Liver (tissue), 8 donors: ENCODE measurements at regions not wholly inside any gene's neighbourhood (a gene's known extent, or its start where the extent isn't known, plus 50 kb on each side); places are given as distances from the start of the nearest gene placed in this dataset.

Experiments
- DNase-seq: peaks from one replicate; pipeline ENCODE4 v3.0.0-alpha.2; 2017; ENCODE audit warnings: low spot score
- H3K27ac ChIP-seq, 2 donors: one replicate each; pipeline ENCODE4 v1.7.0; 2013; ENCODE audit warnings: inconsistent platforms in 2 of 2, low read length in 2 of 2, control low read depth in 1 of 2, low read depth in 1 of 2, mild to moderate bottlenecking in 1 of 2
- H3K27me3 ChIP-seq, 4 donors: one replicate each; pipeline versions ENCODE4 v1.6.1 to v1.7.0; 2013; ENCODE audit warnings: low read length in 3 of 4, inconsistent platforms in 1 of 4, mild to moderate bottlenecking in 1 of 4, moderate library complexity in 1 of 4; ENCODE audit not compliant: control insufficient read depth in 4 of 4, insufficient read depth in 4 of 4
- H3K36me3 ChIP-seq, 4 donors: one replicate each; pipeline versions ENCODE4 v1.6.1 to v1.7.0; 2013; ENCODE audit warnings: low read length in 3 of 4, mild to moderate bottlenecking in 3 of 4, low read depth in 1 of 4, moderate library complexity in 1 of 4; ENCODE audit not compliant: control insufficient read depth in 4 of 4, insufficient read depth in 3 of 4
- H3K4me1 ChIP-seq, 4 donors: one replicate each; pipeline versions ENCODE4 v1.6.1 to v1.7.0; 2013; ENCODE audit warnings: low read length in 3 of 4, mild to moderate bottlenecking in 3 of 4, moderate library complexity in 1 of 4; ENCODE audit not compliant: control insufficient read depth in 4 of 4, insufficient read depth in 4 of 4
- H3K4me3 ChIP-seq, 3 donors: one replicate each; pipeline versions ENCODE4 v1.6.1 to v1.7.0; 2013; ENCODE audit warnings: low read length in 3 of 3, control low read depth in 1 of 3, low read depth in 1 of 3, mild to moderate bottlenecking in 1 of 3
- H3K9ac ChIP-seq, 2 donors: one replicate each; pipeline ENCODE4 v1.7.0; 2013; ENCODE audit warnings: low read length in 2 of 2, mild to moderate bottlenecking in 2 of 2, moderate library complexity in 2 of 2, control low read depth in 1 of 2, low read depth in 1 of 2
- H3K9me3 ChIP-seq, 4 donors: one replicate each; pipeline versions ENCODE4 v1.6.1 to v1.7.0; 2013; ENCODE audit warnings: low read length in 3 of 4; ENCODE audit not compliant: control insufficient read depth in 4 of 4
- EGR1 ChIP-seq, 2 donors: IDR thresholded peaks; 2 replicates each; pipeline ENCODE4 v1.6.1; 2016 to 2018; ENCODE audit warnings: antibody characterized with exemption in 2 of 2, low read depth in 2 of 2
- FOXA1 ChIP-seq: IDR thresholded peaks from 2 replicates; pipeline ENCODE4 v1.6.1; 2016; ENCODE audit warnings: antibody characterized with exemption
- FOXA2 ChIP-seq: IDR thresholded peaks from 2 replicates; pipeline ENCODE4 v1.6.1; 2016; ENCODE audit warnings: antibody characterized with exemption
- GABPA ChIP-seq, 2 donors: IDR thresholded peaks in 1 of 2; conservative IDR thresholded peaks in 1 of 2; 2 replicates each; pipeline ENCODE4 v1.6.1; 2016; ENCODE audit warnings: antibody characterized with exemption in 2 of 2, mild to moderate bottlenecking in 1 of 2, moderate library complexity in 1 of 2
- HNF4A ChIP-seq, 2 donors: conservative IDR thresholded peaks; 2 replicates each; pipeline ENCODE4 v1.6.1; 2016; ENCODE audit warnings: antibody characterized with exemption in 2 of 2, mild to moderate bottlenecking in 2 of 2
- HNF4G ChIP-seq: IDR thresholded peaks from 2 replicates; pipeline ENCODE4 v1.6.1; 2016; ENCODE audit warnings: antibody characterized with exemption
- JUND ChIP-seq, 2 donors: IDR thresholded peaks; 2 replicates each; pipeline ENCODE4 v1.6.1; 2016; ENCODE audit warnings: antibody characterized with exemption in 2 of 2
- NR2F2 ChIP-seq: IDR thresholded peaks from 2 replicates; pipeline ENCODE4 v1.6.1; 2016; ENCODE audit warnings: antibody characterized with exemption
- RAD21 ChIP-seq, 2 donors: IDR thresholded peaks; 2 replicates each; pipeline ENCODE4 v1.6.1; 2016; ENCODE audit warnings: antibody characterized with exemption in 2 of 2, mild to moderate bottlenecking in 2 of 2
- RXRA ChIP-seq, 2 donors: IDR thresholded peaks; 2 replicates each; pipeline ENCODE4 v1.6.1; 2017 to 2018; ENCODE audit warnings: antibody characterized with exemption in 2 of 2, mild to moderate bottlenecking in 1 of 2
- SP1 ChIP-seq: IDR thresholded peaks from 2 replicates; pipeline ENCODE4 v1.6.1; 2018; ENCODE audit warnings: antibody characterized with exemption, mild to moderate bottlenecking
- TAF1 ChIP-seq: conservative IDR thresholded peaks from 2 replicates; pipeline ENCODE4 v1.6.1; 2016; ENCODE audit warnings: antibody characterized with exemption, mild to moderate bottlenecking
- YY1 ChIP-seq: IDR thresholded peaks from 2 replicates; pipeline ENCODE4 v1.6.1; 2016; ENCODE audit warnings: antibody characterized with exemption, mild to moderate bottlenecking
- WGBS: extraction: QIAGEN DNeasy Blood & Tissue Kit; methylation state at CpG from one replicate; pipeline ENCODE4 v1.1.7; 2013; 5-methylcytosine and 5-hydroxymethylcytosine counted together
- TF ChIP-seq, protein P1 (sequence below): IDR thresholded peaks from 2 replicates; pipeline ENCODE4 v1.6.1; 2016; ENCODE audit warnings: antibody characterized with exemption
- TF ChIP-seq, protein P2 (sequence below): fragments of 150-350 bp; IDR thresholded peaks from 2 replicates; pipeline ENCODE4 v1.5.1; 2017; ENCODE audit warnings: improper control_type of control experiment, low read depth, low read length; ENCODE audit not compliant: missing input control
- TF ChIP-seq, protein P3 (sequence below): IDR thresholded peaks from 2 replicates; pipeline ENCODE4 v1.6.1; 2016; ENCODE audit warnings: antibody characterized with exemption
- TF ChIP-seq, protein P4 (sequence below): IDR thresholded peaks from 2 replicates; pipeline ENCODE4 v1.6.1; 2016; ENCODE audit warnings: antibody characterized with exemption, mild to moderate bottlenecking
- donor health status: healthy.
- donor health status: healthy.
- donor health status: healthy.
- donor health status: healthy.
- donor health status: healthy.

DNA sequence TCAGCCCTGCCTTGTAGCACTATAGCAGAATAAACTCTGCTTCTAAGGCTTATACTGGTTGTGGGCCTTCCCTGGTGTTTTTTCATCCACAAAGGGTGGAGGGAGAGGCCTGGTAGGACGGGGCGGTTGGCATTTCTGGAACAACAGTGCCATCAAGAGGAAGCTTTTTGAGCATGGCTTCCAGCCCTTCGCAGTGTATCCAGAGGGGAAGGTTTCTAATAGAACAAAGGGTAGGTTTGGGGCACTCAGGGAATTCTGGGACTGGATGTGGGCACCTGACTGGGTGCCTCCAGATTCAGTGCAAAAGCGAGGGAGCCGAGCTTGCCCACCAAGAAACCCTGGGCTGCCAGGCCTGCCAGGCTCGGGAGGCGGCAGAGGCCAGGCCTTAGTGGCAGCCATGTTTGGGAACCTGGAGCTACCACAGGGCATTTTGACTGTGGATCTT, 229.6 kb upstream of the AGTR2 start:
- DNase-seq: no peak
- Histone ChIP-seq H3K4me3 (peak overlapping the region in 1 of 3 donors; percentile 43), H3K9me3 (no peaks in the 10 kb centered on the region), H3K36me3 (no peaks in the 10 kb centered on the region), H3K4me1 (peaks cover 2 to 17% (median 10%) of the 10 kb centered on the region in 4 donors), H3K27ac (peak overlapping the region in 1 of 2 donors; percentile 12), H3K9ac (no peak overlapping the region), H3K27me3 (no peaks in the 10 kb centered on the region)
- TF ChIP-seq EGR1 (IDR thresholded peaks at IDR 0.05; ENCODE audit: low read depth in 2 of 2): no peak
- TF ChIP-seq, protein P1, sequence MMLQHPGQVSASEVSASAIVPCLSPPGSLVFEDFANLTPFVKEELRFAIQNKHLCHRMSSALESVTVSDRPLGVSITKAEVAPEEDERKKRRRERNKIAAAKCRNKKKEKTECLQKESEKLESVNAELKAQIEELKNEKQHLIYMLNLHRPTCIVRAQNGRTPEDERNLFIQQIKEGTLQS: peak; percentile 35
- TF ChIP-seq, protein P2, sequence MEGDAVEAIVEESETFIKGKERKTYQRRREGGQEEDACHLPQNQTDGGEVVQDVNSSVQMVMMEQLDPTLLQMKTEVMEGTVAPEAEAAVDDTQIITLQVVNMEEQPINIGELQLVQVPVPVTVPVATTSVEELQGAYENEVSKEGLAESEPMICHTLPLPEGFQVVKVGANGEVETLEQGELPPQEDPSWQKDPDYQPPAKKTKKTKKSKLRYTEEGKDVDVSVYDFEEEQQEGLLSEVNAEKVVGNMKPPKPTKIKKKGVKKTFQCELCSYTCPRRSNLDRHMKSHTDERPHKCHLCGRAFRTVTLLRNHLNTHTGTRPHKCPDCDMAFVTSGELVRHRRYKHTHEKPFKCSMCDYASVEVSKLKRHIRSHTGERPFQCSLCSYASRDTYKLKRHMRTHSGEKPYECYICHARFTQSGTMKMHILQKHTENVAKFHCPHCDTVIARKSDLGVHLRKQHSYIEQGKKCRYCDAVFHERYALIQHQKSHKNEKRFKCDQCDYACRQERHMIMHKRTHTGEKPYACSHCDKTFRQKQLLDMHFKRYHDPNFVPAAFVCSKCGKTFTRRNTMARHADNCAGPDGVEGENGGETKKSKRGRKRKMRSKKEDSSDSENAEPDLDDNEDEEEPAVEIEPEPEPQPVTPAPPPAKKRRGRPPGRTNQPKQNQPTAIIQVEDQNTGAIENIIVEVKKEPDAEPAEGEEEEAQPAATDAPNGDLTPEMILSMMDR: peak; percentile 60
- peak in 1 of 2 donors; percentile 15 for TF ChIP-seq RXRA (IDR thresholded peaks at IDR 0.05)
- TF ChIP-seq RAD21 (IDR thresholded peaks at IDR 0.05): peak; percentile 54 to 94
- peak; percentile 51 for TF ChIP-seq SP1
- WGBS: 86% methylated on average over 7 of the region's 7 CpGs

DNA sequence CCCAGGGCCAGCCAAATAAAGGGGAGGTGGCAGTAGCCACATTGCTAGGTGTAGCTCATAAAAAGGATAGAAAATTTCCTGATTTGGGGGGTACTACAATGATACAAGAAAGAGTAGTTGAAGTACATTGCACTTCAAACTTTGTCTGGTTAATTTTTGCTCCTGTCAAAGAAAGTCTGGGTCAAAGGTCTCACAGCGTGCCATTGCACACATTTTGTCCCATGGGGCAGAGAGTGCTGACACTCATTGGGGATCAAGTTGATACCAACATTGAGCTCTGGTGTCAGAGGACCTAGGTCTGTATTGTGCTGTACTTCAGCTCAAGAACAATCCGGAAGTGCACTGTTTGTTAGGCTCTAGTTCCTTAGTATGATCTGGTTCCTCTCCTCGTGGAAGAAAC, 229.2 kb upstream of the AGTR2 start:
- Histone ChIP-seq H3K4me1 (peaks cover 2 to 17% (median 10%) of the 10 kb centered on the region in 4 donors), H3K27ac (no peak overlapping the region), H3K27me3 (no peaks in the 10 kb centered on the region), H3K9me3 (no peaks in the 10 kb centered on the region), H3K36me3 (no peaks in the 10 kb centered on the region), H3K9ac (no peak overlapping the region), H3K4me3 (peak overlapping the region in 1 of 3 donors; percentile 43)
- TF ChIP-seq HNF4A (conservative IDR thresholded peaks at IDR 0.05): peak; percentile 63 to 79
- TF ChIP-seq RXRA (IDR thresholded peaks at IDR 0.05): peak in 1 of 2 donors; percentile 39
- no peak for TF ChIP-seq GABPA (IDR thresholded peaks at IDR 0.05 in 1 of 2, conservative IDR thresholded peaks at IDR 0.05 in 1 of 2)
- DNase-seq: no peak
- 64% methylated on average over 3 of the region's 3 CpGs for WGBS

DNA sequence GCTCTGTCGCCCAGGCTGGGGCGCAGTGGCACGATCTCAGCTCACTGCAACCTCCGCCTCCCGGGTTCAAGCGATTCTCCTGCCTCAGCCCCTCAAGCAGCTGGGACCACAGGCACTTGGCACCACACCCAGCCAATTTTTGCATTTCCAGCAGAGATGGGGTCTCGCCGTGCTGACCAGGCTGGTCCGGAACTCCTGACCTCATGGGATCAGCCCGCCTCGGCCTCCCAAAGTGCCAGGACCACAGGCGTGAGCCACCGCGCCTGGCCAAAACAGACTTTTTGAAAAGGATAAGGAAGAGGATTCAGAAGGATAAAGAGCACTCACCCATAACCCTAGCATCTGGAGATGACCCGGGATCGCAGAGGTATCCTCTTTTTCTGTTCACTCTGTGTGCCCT, 224.5 kb upstream of the AGTR2 start:
- no peaks in the 10 kb centered on the region for H3K9me3 ChIP-seq
- DNase-seq: no peak
- no peak overlapping the region for H3K4me3 ChIP-seq
- peaks cover 2 to 15% (median 12%) of the 10 kb centered on the region in 4 donors for H3K4me1 ChIP-seq
- H3K27me3 ChIP-seq: no peaks in the 10 kb centered on the region
- no peak overlapping the region for H3K27ac ChIP-seq
- WGBS: 98% methylated on average over 16 of the region's 16 CpGs
- TF ChIP-seq EGR1 (IDR thresholded peaks at IDR 0.05; ENCODE audit: low read depth in 2 of 2) (no peak), RXRA (IDR thresholded peaks at IDR 0.05) (no peak), FOXA2 (no peak), HNF4A (conservative IDR thresholded peaks at IDR 0.05) (no peak), FOXA1 (no peak), NR2F2 (no peak), RAD21 (IDR thresholded peaks at IDR 0.05) (no peak), TAF1 (no peak), YY1 (no peak), GABPA (IDR thresholded peaks at IDR 0.05 in 1 of 2, conservative IDR thresholded peaks at IDR 0.05 in 1 of 2) (no peak), JUND (IDR thresholded peaks at IDR 0.05) (no peak), SP1 (no peak), HNF4G (no peak)
- TF ChIP-seq, protein P3, sequence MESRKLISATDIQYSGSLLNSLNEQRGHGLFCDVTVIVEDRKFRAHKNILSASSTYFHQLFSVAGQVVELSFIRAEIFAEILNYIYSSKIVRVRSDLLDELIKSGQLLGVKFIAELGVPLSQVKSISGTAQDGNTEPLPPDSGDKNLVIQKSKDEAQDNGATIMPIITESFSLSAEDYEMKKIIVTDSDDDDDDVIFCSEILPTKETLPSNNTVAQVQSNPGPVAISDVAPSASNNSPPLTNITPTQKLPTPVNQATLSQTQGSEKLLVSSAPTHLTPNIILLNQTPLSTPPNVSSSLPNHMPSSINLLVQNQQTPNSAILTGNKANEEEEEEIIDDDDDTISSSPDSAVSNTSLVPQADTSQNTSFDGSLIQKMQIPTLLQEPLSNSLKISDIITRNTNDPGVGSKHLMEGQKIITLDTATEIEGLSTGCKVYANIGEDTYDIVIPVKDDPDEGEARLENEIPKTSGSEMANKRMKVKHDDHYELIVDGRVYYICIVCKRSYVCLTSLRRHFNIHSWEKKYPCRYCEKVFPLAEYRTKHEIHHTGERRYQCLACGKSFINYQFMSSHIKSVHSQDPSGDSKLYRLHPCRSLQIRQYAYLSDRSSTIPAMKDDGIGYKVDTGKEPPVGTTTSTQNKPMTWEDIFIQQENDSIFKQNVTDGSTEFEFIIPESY: no peak
- TF ChIP-seq, protein P4, sequence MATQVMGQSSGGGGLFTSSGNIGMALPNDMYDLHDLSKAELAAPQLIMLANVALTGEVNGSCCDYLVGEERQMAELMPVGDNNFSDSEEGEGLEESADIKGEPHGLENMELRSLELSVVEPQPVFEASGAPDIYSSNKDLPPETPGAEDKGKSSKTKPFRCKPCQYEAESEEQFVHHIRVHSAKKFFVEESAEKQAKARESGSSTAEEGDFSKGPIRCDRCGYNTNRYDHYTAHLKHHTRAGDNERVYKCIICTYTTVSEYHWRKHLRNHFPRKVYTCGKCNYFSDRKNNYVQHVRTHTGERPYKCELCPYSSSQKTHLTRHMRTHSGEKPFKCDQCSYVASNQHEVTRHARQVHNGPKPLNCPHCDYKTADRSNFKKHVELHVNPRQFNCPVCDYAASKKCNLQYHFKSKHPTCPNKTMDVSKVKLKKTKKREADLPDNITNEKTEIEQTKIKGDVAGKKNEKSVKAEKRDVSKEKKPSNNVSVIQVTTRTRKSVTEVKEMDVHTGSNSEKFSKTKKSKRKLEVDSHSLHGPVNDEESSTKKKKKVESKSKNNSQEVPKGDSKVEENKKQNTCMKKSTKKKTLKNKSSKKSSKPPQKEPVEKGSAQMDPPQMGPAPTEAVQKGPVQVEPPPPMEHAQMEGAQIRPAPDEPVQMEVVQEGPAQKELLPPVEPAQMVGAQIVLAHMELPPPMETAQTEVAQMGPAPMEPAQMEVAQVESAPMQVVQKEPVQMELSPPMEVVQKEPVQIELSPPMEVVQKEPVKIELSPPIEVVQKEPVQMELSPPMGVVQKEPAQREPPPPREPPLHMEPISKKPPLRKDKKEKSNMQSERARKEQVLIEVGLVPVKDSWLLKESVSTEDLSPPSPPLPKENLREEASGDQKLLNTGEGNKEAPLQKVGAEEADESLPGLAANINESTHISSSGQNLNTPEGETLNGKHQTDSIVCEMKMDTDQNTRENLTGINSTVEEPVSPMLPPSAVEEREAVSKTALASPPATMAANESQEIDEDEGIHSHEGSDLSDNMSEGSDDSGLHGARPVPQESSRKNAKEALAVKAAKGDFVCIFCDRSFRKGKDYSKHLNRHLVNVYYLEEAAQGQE: no peak
- TF ChIP-seq, protein P1: no peak
- TF ChIP-seq, protein P2: no peak
- H3K36me3 ChIP-seq: no peaks in the 10 kb centered on the region
- no peak overlapping the region for H3K9ac ChIP-seq
